A549 (cell line): ENCODE measurements at regions not wholly inside any gene's neighbourhood (a gene's known extent, or its start where the extent isn't known, plus 50 kb on each side); places are given as distances from the start of the nearest gene placed in this dataset.

Experiments
- ATAC-seq, 2 experiments: fragments of 200-7000 bp in 1 of 2; fragments of >200 bp in 1 of 2; cut with Nextera tagmentation in 1 of 2; cut with Tn5 transposase in 1 of 2; 3 replicates each; pipeline versions ENCODE4 v1.8.0 to v1.9.1; 2018 to 2020; ENCODE audit warnings: mild to moderate bottlenecking in 1 of 2, moderate library complexity in 1 of 2
- CTCF ChIA-PET: fragments of 300-600 bp; sonication (Branson Sonifier 250); formaldehyde crosslinking; extraction: SDS; loops from one replicate; lab custom pipeline; 2021; ENCODE audit warnings: antibody characterized with exemption, inconsistent platforms; lab: Yijun Ruan, JAX
- POLR2A ChIA-PET: fragments of 350-600 bp; formaldehyde crosslinking; extraction: SDS; loops from one replicate; lab custom pipeline; 2021; ENCODE audit warnings: antibody characterized with exemption, inconsistent platforms; lab: Yijun Ruan, JAX
- DNase-seq, 2 experiments: peaks; one replicate each; pipeline versions ENCODE4 v3.0.0 to v3.0.0-alpha.2; 2011 to 2016; ENCODE audit warnings: low read depth in 1 of 2, low spot score in 1 of 2
- FAIRE-seq: peaks from 2 replicates; lab custom pipeline; 2011; peaks lifted over from hg19 to GRCh38; lab: Jason Lieb, UNC
- H3K27ac ChIP-seq, 2 experiments: fragments of >200 bp; sonication (Bioruptor Twin); formaldehyde crosslinking; 3 replicates each; pipeline ENCODE4 v1.5.1; 2016 to 2017
- H3K4me1 ChIP-seq: fragments of >200 bp; sonication (Bioruptor Twin); formaldehyde crosslinking; 3 replicates; pipeline ENCODE4 v1.6.1; 2016
- H3K4me2 ChIP-seq: fragments of >200 bp; sonication (Bioruptor Twin); formaldehyde crosslinking; 3 replicates; pipeline ENCODE4 v1.6.1; 2016
- H3K4me3 ChIP-seq: fragments of >200 bp; sonication (Bioruptor Twin); formaldehyde crosslinking; 3 replicates; pipeline ENCODE4 v1.5.1; 2016
- H3K9me3 ChIP-seq: fragments of >200 bp; sonication (Bioruptor Twin); formaldehyde crosslinking; 3 replicates; pipeline ENCODE4 v1.6.1; 2016
- CHD2 ChIP-seq: fragments of 150-350 bp; IDR thresholded peaks from 2 replicates; pipeline ENCODE4 v1.6.1; 2014; ENCODE audit warnings: low read length; ENCODE audit not compliant: partially characterized antibody
- CHD4 ChIP-seq: fragments of 200-600 bp; sonication (generic); IDR thresholded peaks from 2 replicates; pipeline ENCODE4 v1.6.1; 2016; ENCODE audit warnings: antibody characterized with exemption, mild to moderate bottlenecking, borderline replicate concordance
- EHF ChIP-seq: fragments of 250-450 bp; sonication (Bioruptor Pico); IDR thresholded peaks from 2 replicates; pipeline ENCODE4 v1.5.0; 2020; ENCODE audit warnings: mild to moderate bottlenecking
- EHMT2 ChIP-seq: fragments of 200-600 bp; sonication (generic); IDR thresholded peaks from 2 replicates; pipeline ENCODE4 v1.6.1; 2016; ENCODE audit warnings: antibody characterized with exemption, low read depth, mild to moderate bottlenecking, moderate library complexity
- EP300 ChIP-seq, 2 experiments: fragments of >200 bp; sonication (Bioruptor Twin); formaldehyde crosslinking; IDR thresholded peaks; 2 replicates in 1 of 2; 3 replicates in 1 of 2; pipeline ENCODE4 v1.6.1; 2016 to 2017
- HMGXB4 ChIP-seq: fragments of 250-450 bp; sonication (Bioruptor Pico); IDR thresholded peaks from 2 replicates; pipeline ENCODE4 v1.5.0; 2021; ENCODE audit warnings: mild to moderate bottlenecking, moderate library complexity, borderline replicate concordance
- HOXA7 ChIP-seq: fragments of 250-450 bp; sonication (Bioruptor Pico); IDR thresholded peaks from 2 replicates; pipeline ENCODE4 v1.5.0; 2020; ENCODE audit warnings: mild to moderate bottlenecking, moderate library complexity
- HOXB13 ChIP-seq: fragments of 250-450 bp; sonication (Bioruptor Pico); IDR thresholded peaks from 2 replicates; pipeline ENCODE4 v1.5.0; 2020; ENCODE audit warnings: low read depth, mild to moderate bottlenecking, moderate library complexity
- JUNB ChIP-seq: fragments of >200 bp; sonication (Bioruptor Twin); formaldehyde crosslinking; IDR thresholded peaks from 2 replicates; pipeline ENCODE4 v1.6.1; 2016
- KDM5A ChIP-seq: fragments of 200-600 bp; sonication (generic); IDR thresholded peaks from 2 replicates; pipeline ENCODE4 v1.6.1; 2016; ENCODE audit warnings: antibody characterized with exemption, mild to moderate bottlenecking
- MAZ ChIP-seq: fragments of 150-350 bp; IDR thresholded peaks from 2 replicates; pipeline ENCODE4 v1.6.1; 2014; ENCODE audit warnings: antibody characterized with exemption, low read depth, low read length, borderline replicate concordance
- POLR2A ChIP-seq: IDR thresholded peaks from 2 replicates; pipeline ENCODE4 v1.6.1; 2012; ENCODE audit warnings: mild to moderate bottlenecking, low read length
- REST ChIP-seq: fragments of 200-600 bp; sonication (generic); IDR thresholded peaks from 2 replicates; pipeline ENCODE4 v1.6.1; 2016; ENCODE audit warnings: antibody characterized with exemption, mild to moderate bottlenecking, moderate library complexity
- RFX5 ChIP-seq: fragments of 450-650 bp; IDR thresholded peaks from 2 replicates; pipeline ENCODE4 v1.7.1; 2014; ENCODE audit warnings: antibody characterized with exemption, mild to moderate bottlenecking, moderate library complexity
- RNF2 ChIP-seq: fragments of 200-600 bp; sonication (generic); IDR thresholded peaks from 2 replicates; pipeline ENCODE4 v1.6.1; 2016; ENCODE audit warnings: low read depth, mild to moderate bottlenecking, antibody characterized with exemption, moderate library complexity, borderline replicate concordance
- TP53 ChIP-seq: fragments of 250-450 bp; sonication (Bioruptor Pico); IDR thresholded peaks from 2 replicates; pipeline ENCODE4 v1.5.0; 2021; ENCODE audit warnings: mild to moderate bottlenecking, moderate library complexity
- ZC3H11A ChIP-seq: fragments of 450-650 bp; IDR thresholded peaks from 2 replicates; pipeline ENCODE4 v1.6.1; 2014; ENCODE audit warnings: antibody characterized with exemption, mild to moderate bottlenecking
- ZNF302 ChIP-seq: fragments of 250-450 bp; sonication (Bioruptor Pico); IDR thresholded peaks from 2 replicates; pipeline ENCODE4 v1.9.0; 2021; ENCODE audit warnings: inconsistent platforms, mild to moderate bottlenecking, moderate library complexity
- ZSCAN20 ChIP-seq: fragments of 250-450 bp; sonication (Bioruptor Pico); IDR thresholded peaks from 2 replicates; pipeline ENCODE4 v1.8.0; 2022; ENCODE audit warnings: mild to moderate bottlenecking, moderate library complexity
- WGBS: methylation state at CpG from one replicate; pipeline ENCODE4 v1.1.6; 2017; ENCODE audit errors: missing lambda C conversion rate; 5-methylcytosine and 5-hydroxymethylcytosine counted together
- TF ChIP-seq, protein P1 (sequence below): fragments of 250-450 bp; sonication (Bioruptor Pico); IDR thresholded peaks from 2 replicates; pipeline ENCODE4 v1.5.0; 2020; ENCODE audit warnings: low read depth, mild to moderate bottlenecking, moderate library complexity

DNA sequence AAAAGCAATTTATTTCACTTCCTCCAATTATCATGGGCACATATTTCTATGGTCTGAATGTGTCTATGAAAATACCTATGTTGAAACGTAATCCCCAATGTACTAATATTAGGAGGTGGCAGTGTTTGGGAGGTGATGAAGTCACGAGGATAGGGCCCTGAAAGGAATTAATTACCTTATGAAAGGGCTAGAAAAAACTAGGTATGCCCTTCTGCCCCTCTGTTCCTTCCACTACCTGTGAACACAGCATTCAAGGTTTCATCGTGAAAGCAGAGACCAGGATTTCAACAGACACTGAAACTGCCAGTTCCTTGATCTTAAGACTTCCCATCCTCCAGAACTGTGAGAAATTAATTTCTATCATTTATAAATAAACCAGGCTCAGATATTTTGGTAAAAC, 1037.1 kb upstream of the C9orf72 start:
- DNase-seq (no peak), FAIRE-seq (no peak), ATAC-seq (no peak)
- CTCF ChIA-PET: no interaction called here
- Histone ChIP-seq H3K4me2 (no peak overlapping the region), H3K9me3 (no peaks in the 10 kb centered on the region; the same call in 2 of the 3 replicates), H3K4me1 (no peaks in the 10 kb centered on the region), H3K27ac (no peak overlapping the region), H3K4me3 (no peak overlapping the region)
- WGBS: under 1% methylated on average over 3 of the region's 3 CpGs
- TF ChIP-seq KDM5A (no peak), ZSCAN20 (no peak), RNF2 (no peak), REST (no peak), HOXB13 (CRISPR knock-in tag) (no peak), CHD2 (no peak), EP300 (IDR thresholded peaks at IDR 0.05) (no peak), CHD4 (no peak), HMGXB4 (CRISPR knock-in tag) (no peak), EHF (no peak), EHMT2 (no peak), MAZ (no peak), ZNF302 (no peak)
- POLR2A ChIA-PET: no interaction called here

DNA sequence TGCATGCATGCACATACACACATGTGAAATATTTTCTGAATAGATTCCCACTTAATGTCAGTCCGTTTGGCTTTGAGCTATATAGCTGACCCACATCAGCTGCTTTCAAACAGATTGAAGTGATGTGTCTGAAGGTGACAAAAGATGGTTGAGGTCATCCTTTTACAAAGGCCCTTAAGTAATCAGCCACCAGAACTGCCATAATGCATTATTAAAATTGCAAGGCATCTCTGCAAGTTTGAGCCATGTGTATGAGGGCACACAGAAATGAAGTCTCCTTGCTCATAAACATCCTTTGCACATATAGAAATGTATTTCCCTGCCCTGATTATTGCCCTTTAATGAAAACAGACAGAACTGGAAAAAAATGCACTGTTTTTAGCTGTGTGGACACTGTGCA, 1043.0 kb upstream of the C9orf72 start:
- CTCF ChIA-PET: interaction anchor here (0.6 kb wide), 1 partner anchor 128 kb away, joined by 3 read pairs; no protein-coding TSS in a partner anchor
- DNase-seq (no peak), FAIRE-seq (no peak), ATAC-seq (no peak)
- no peak overlapping the region for H3K4me2 ChIP-seq
- no peak for TF ChIP-seq TP53 (CRISPR knock-in tag)
- TF ChIP-seq HOXA7 (CRISPR knock-in tag): no peak
- TF ChIP-seq, protein P1, sequence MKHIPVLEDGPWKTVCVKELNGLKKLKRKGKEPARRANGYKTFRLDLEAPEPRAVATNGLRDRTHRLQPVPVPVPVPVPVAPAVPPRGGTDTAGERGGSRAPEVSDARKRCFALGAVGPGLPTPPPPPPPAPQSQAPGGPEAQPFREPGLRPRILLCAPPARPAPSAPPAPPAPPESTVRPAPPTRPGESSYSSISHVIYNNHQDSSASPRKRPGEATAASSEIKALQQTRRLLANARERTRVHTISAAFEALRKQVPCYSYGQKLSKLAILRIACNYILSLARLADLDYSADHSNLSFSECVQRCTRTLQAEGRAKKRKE (CRISPR knock-in tag): no peak
- TF ChIP-seq, all 56 proteins: peak for 0
- H3K27ac ChIP-seq: no peak overlapping the region
- WGBS: 3% methylated on average over 1 of the region's 1 CpG
- no peaks in the 10 kb centered on the region for H3K4me1 ChIP-seq
- H3K4me3 ChIP-seq: no peak overlapping the region
- POLR2A ChIA-PET: no interaction called here
- no peaks in the 10 kb centered on the region; the same call in 2 of the 3 replicates for H3K9me3 ChIP-seq

DNA sequence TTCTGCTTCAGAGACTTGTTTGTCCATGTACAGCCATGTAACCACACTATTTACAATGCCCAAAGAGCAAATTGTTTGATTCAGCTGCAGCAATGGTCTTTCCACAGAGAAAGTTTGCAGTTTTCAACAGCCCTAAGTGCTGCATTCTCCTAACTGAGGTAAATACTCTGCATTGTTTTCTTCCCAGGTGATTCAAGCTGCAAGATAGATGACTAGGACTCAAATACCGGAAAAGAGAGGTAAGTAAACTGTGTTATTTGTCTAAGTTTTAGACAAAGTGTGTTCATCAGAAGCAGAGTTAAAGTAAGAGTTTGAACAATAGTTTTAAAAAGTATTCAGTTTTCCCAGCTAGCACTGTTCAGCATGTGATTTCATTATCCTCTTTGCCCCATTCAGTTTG, 1046.7 kb upstream of the C9orf72 start:
- H3K4me3 ChIP-seq: no peak overlapping the region
- no peak for DNase-seq
- no peak overlapping the region for H3K4me2 ChIP-seq
- H3K4me1 ChIP-seq: no peaks in the 10 kb centered on the region
- no peak for FAIRE-seq
- no peak for ATAC-seq
- no peaks in the 10 kb centered on the region for H3K9me3 ChIP-seq
- 3% methylated on average over 1 of the region's 1 CpG for WGBS
- no peak overlapping the region for H3K27ac ChIP-seq
- no peak for TF ChIP-seq RFX5
- no peak for TF ChIP-seq ZC3H11A
- no peak for TF ChIP-seq JUNB
- no peak for TF ChIP-seq POLR2A
- ChIA-PET CTCF (no interaction called here), POLR2A (no interaction called here)
